GM23338 (cell line): ENCODE measurements at regions not wholly inside any gene's neighbourhood (a gene's known extent, or its start where the extent isn't known, plus 50 kb on each side); places are given as distances from the start of the nearest gene placed in this dataset.

Experiments
- ATAC-seq: fragments of 200-7000 bp; cut with Tn5 transposase; 3 replicates; pipeline ENCODE4 v1.9.1; 2020
- DNase-seq: peaks from one replicate; pipeline ENCODE4 v3.0.0-alpha.2; 2015; ENCODE audit warnings: low spot score
- H2AFZ ChIP-seq: fragments of 200-600 bp; sonication (generic); 2 replicates; pipeline ENCODE4 v1.8.0; 2016; ENCODE audit warnings: antibody characterized with exemption, mild to moderate bottlenecking, moderate library complexity
- H3F3A ChIP-seq: fragments of 200-600 bp; sonication (generic); replicated peaks from 2 replicates; pipeline ENCODE4 v1.8.0; 2017; ENCODE audit warnings: antibody characterized with exemption, mixed run types, low read depth
- H3K27ac ChIP-seq: fragments of 200-600 bp; sonication (generic); 2 replicates; pipeline ENCODE4 v1.6.1; 2016; ENCODE audit warnings: low read depth
- H3K27me3 ChIP-seq: fragments of 200-600 bp; sonication (generic); 2 replicates; pipeline ENCODE4 v1.8.0; 2016; ENCODE audit warnings: mild to moderate bottlenecking, mixed run types, moderate library complexity; ENCODE audit not compliant: insufficient read depth
- H3K36me3 ChIP-seq: fragments of 200-600 bp; sonication (generic); 2 replicates; pipeline ENCODE4 v1.8.0; 2016; ENCODE audit warnings: mild to moderate bottlenecking; ENCODE audit not compliant: insufficient read depth
- H3K4me1 ChIP-seq: fragments of 200-600 bp; sonication (generic); 2 replicates; pipeline ENCODE4 v1.8.0; 2016; ENCODE audit warnings: mild to moderate bottlenecking, moderate library complexity; ENCODE audit not compliant: insufficient read depth
- H3K4me2 ChIP-seq: fragments of 200-600 bp; sonication (generic); 2 replicates; pipeline ENCODE4 v1.7.1; 2017; ENCODE audit warnings: mixed run types
- H3K4me3 ChIP-seq: fragments of 200-600 bp; sonication (generic); 2 replicates; pipeline ENCODE4 v1.6.1; 2016; ENCODE audit warnings: mixed run types
- H3K79me2 ChIP-seq: fragments of 200-600 bp; sonication (generic); replicated peaks from 2 replicates; pipeline ENCODE4 v1.8.0; 2017; ENCODE audit warnings: mild to moderate bottlenecking; ENCODE audit not compliant: insufficient read depth
- H3K9me2 ChIP-seq: fragments of 200-600 bp; sonication (generic); 2 replicates; pipeline ENCODE4 v1.8.0; 2017; ENCODE audit not compliant: insufficient read depth
- H4K20me1 ChIP-seq: fragments of 200-600 bp; sonication (generic); replicated peaks from 2 replicates; pipeline ENCODE4 v1.8.0; 2017; ENCODE audit warnings: mild to moderate bottlenecking; ENCODE audit not compliant: insufficient read depth
- H3K27ac Mint-ChIP-seq: 2 replicates; pipeline ENCODE4 v1.8.0; 2020; ENCODE audit warnings: inconsistent platforms, mild to moderate bottlenecking, moderate library complexity, mixed read lengths
- H3K27me3 Mint-ChIP-seq: 3 replicates; pipeline ENCODE4 v1.8.0; 2022; ENCODE audit warnings: low read depth, mild to moderate bottlenecking, moderate library complexity, mixed read lengths, inconsistent platforms; ENCODE audit not compliant: insufficient read depth, poor library complexity
- H3K36me3 Mint-ChIP-seq: 3 replicates; pipeline ENCODE4 v1.8.0; 2021; ENCODE audit warnings: low read depth, mild to moderate bottlenecking, inconsistent platforms, moderate library complexity, mixed read lengths
- H3K4me1 Mint-ChIP-seq: 3 replicates; pipeline ENCODE4 v1.8.0; 2020; ENCODE audit warnings: mild to moderate bottlenecking, inconsistent platforms, mixed read lengths
- H3K4me3 Mint-ChIP-seq: 3 replicates; pipeline ENCODE4 v1.8.0; 2021; ENCODE audit warnings: moderate library complexity, mild to moderate bottlenecking, inconsistent platforms, mixed read lengths
- H3K9me3 Mint-ChIP-seq: 3 replicates; pipeline ENCODE4 v1.8.0; 2020; ENCODE audit warnings: moderate library complexity, mild to moderate bottlenecking, inconsistent platforms, mixed read lengths
- CREB1 ChIP-seq: fragments of 250-450 bp; sonication (Bioruptor Pico); IDR thresholded peaks from 2 replicates; pipeline ENCODE4 v1.5.0; 2020; ENCODE audit warnings: low read depth, mild to moderate bottlenecking, moderate library complexity
- CTCF ChIP-seq, 2 experiments: fragments of 200-600 bp in 1 of 2; sonication (generic) in 1 of 2; conservative IDR thresholded peaks; 2 replicates each; pipeline versions ENCODE4 v1.5.1 to v1.6.1; 2016 to 2017; ENCODE audit warnings: antibody characterized with exemption in 2 of 2, low read depth in 2 of 2, mild to moderate bottlenecking in 2 of 2, moderate library complexity in 1 of 2
- ETS1 ChIP-seq: IDR thresholded peaks from 2 replicates; pipeline ENCODE4 v1.6.1; 2016; ENCODE audit warnings: antibody characterized with exemption
- EZH2 ChIP-seq: fragments of 200-600 bp; sonication (generic); IDR thresholded peaks from one replicate; pipeline ENCODE4 v1.8.0; 2017; ENCODE audit warnings: antibody characterized with exemption, mild to moderate bottlenecking, low read depth; ENCODE audit not compliant: unreplicated experiment
- EZH2phosphoT487 ChIP-seq: fragments of 200-600 bp; sonication (generic); IDR thresholded peaks from one replicate; pipeline ENCODE4 v1.8.1; 2018; ENCODE audit warnings: antibody characterized with exemption; ENCODE audit not compliant: unreplicated experiment
- JUNB ChIP-seq: IDR thresholded peaks from one replicate; pipeline ENCODE4 v1.6.1; 2016; ENCODE audit warnings: antibody characterized with exemption; ENCODE audit not compliant: unreplicated experiment
- NANOG ChIP-seq: IDR thresholded peaks from 2 replicates; pipeline ENCODE4 v1.6.1; 2016; ENCODE audit warnings: antibody characterized with exemption, borderline replicate concordance
- POLR2AphosphoS5 ChIP-seq: IDR thresholded peaks from 2 replicates; pipeline ENCODE4 v1.6.1; 2016; ENCODE audit warnings: antibody characterized with exemption, low read depth
- REST ChIP-seq: IDR thresholded peaks from one replicate; pipeline ENCODE4 v1.6.1; 2018; ENCODE audit warnings: antibody characterized with exemption; ENCODE audit not compliant: unreplicated experiment
- STAT1 ChIP-seq: IDR thresholded peaks from one replicate; pipeline ENCODE4 v1.6.1; 2016; ENCODE audit warnings: antibody characterized with exemption; ENCODE audit not compliant: unreplicated experiment
- ZNF114 ChIP-seq: fragments of 250-450 bp; sonication (Bioruptor Pico); IDR thresholded peaks from 2 replicates; pipeline ENCODE4 v1.5.0; 2020; ENCODE audit warnings: mild to moderate bottlenecking, moderate library complexity
- ZNF331 ChIP-seq: fragments of 250-450 bp; sonication (Bioruptor Pico); IDR thresholded peaks from 2 replicates; pipeline ENCODE4 v1.5.0; 2020; ENCODE audit warnings: low read depth, mild to moderate bottlenecking, moderate library complexity
- ZNF462 ChIP-seq: fragments of 250-450 bp; sonication (Bioruptor Pico); IDR thresholded peaks from 2 replicates; pipeline ENCODE4 v1.5.0; 2020; ENCODE audit warnings: mild to moderate bottlenecking, moderate library complexity

GRCh38 chr12:28936221-28936620 lies 212.9 kb upstream of the FAR2 start:
- Mint-ChIP-seq H3K36me3 (no peaks in the 10 kb centered on the region), H3K9me3 (no peaks in the 10 kb centered on the region), H3K27me3 (peaks cover 3% of the 10 kb centered on the region), H3K4me3 (no peak overlapping the region), H3K4me1 (peaks cover 15% of the 10 kb centered on the region), H3K27ac (no peak overlapping the region)
- Histone ChIP-seq H3K4me3 (no peak overlapping the region), H3K27me3 (no peaks in the 10 kb centered on the region), H2AFZ (no peak overlapping the region), H3K4me1 (no peaks in the 10 kb centered on the region), H3K36me3 (no peaks in the 10 kb centered on the region), H4K20me1 (no peaks in the 10 kb centered on the region), H3F3A (no peaks in the 10 kb centered on the region), H3K79me2 (no peaks in the 10 kb centered on the region), H3K4me2 (no peak overlapping the region), H3K27ac (no peak overlapping the region), H3K9me2 (peaks cover 4% of the 10 kb centered on the region; the same call in 1 of the 2 replicates)
- ATAC-seq (no peak), DNase-seq (no peak)
- TF ChIP-seq POLR2AphosphoS5 (no peak), CREB1 (CRISPR knock-in tag) (no peak), EZH2 (no peak), NANOG (no peak), ZNF114 (CRISPR knock-in tag) (no peak), JUNB (no peak), ZNF331 (CRISPR knock-in tag) (no peak), REST (no peak), STAT1 (no peak), ZNF462 (no peak), CTCF (conservative IDR thresholded peaks at IDR 0.05; ENCODE audit: low read depth in 2 of 2) (no peak), ETS1 (no peak), EZH2phosphoT487 (no peak)
